Central memory CD4-positive, alpha-beta T cell (primary cell): ENCODE measurements at regions not wholly inside any gene's neighbourhood (a gene's known extent, or its start where the extent isn't known, plus 50 kb on each side); places are given as distances from the start of the nearest gene placed in this dataset.
"Not testable (repeated sequence)": the region's sequence is repeated elsewhere in the genome, so short reads cannot be mapped to it uniquely, and the experiment has no call there.

Source experiments
- DNase-seq: peaks from one replicate; pipeline ENCODE4 v3.0.0; 2022

GRCh38 chr2:122075381-122075780 lies 319.9 kb downstream of the TSN start:
- no peak for DNase-seq

GRCh38 chr2:122077114-122077513 lies 321.7 kb downstream of the TSN start:
- DNase-seq, result no peak

GRCh38 chr2:122077771-122078170 lies 322.3 kb downstream of the TSN start:
- no peak for DNase-seq

GRCh38 chr2:122078451-122078850 lies 323.0 kb downstream of the TSN start:
- DNase-seq, result no peak

- no peak for DNase-seq
These were observed 324.4 kb downstream of the TSN start for GRCh38 chr2:122079844-122080243.

- no peak for DNase-seq
These were observed 324.9 kb downstream of the TSN start for GRCh38 chr2:122080316-122080715.

GRCh38 chr2:122080871-122081270 lies 325.4 kb downstream of the TSN start:
- DNase-seq, result no peak

GRCh38 chr2:122081751-122082150 lies 326.3 kb downstream of the TSN start:
- no peak for DNase-seq

GRCh38 chr2:122083256-122084048 lies 328.0 kb downstream of the TSN start:
- no peak for DNase-seq

GRCh38 chr2:122085672-122086071 lies 330.2 kb downstream of the TSN start:
- DNase-seq, result not testable (repeated sequence)

- no peak for DNase-seq
These were observed 339.1 kb downstream of the TSN start for GRCh38 chr2:122094557-122094956.

GRCh38 chr2:122096761-122097160 lies 341.3 kb downstream of the TSN start:
- no peak for DNase-seq

GRCh38 chr2:122098306-122098705 lies 342.9 kb downstream of the TSN start:
- DNase-seq, result no peak

GRCh38 chr2:122100346-122100745 lies 344.9 kb downstream of the TSN start:
- no peak for DNase-seq

- DNase-seq, result no peak
These were observed 345.3 kb downstream of the TSN start for GRCh38 chr2:122100756-122101155.

GRCh38 chr2:122101319-122101718 lies 345.9 kb downstream of the TSN start:
- no peak for DNase-seq

GRCh38 chr2:122105171-122105876 lies 349.9 kb downstream of the TSN start:
- no peak for DNase-seq

GRCh38 chr2:122105877-122106206 lies 350.4 kb downstream of the TSN start:
- no peak for DNase-seq

- no peak for DNase-seq
These were observed 352.7 kb downstream of the TSN start for GRCh38 chr2:122108186-122108585.

- DNase-seq, result no peak
These were observed 357.0 kb downstream of the TSN start for GRCh38 chr2:122112216-122113005.

GRCh38 chr2:122114421-122114820 lies 359.0 kb downstream of the TSN start:
- DNase-seq, result no peak

- DNase-seq, result no peak
These were observed 361.9 kb downstream of the TSN start for GRCh38 chr2:122117371-122117770.

- DNase-seq, result no peak
These were observed 373.9 kb downstream of the TSN start for GRCh38 chr2:122129399-122129798.
